ENCODE measurements at regions not wholly inside any gene's neighbourhood (a gene's known extent, or its start where the extent isn't known, plus 50 kb on each side); places are given as distances from the start of the nearest gene placed in this dataset.

DNA sequence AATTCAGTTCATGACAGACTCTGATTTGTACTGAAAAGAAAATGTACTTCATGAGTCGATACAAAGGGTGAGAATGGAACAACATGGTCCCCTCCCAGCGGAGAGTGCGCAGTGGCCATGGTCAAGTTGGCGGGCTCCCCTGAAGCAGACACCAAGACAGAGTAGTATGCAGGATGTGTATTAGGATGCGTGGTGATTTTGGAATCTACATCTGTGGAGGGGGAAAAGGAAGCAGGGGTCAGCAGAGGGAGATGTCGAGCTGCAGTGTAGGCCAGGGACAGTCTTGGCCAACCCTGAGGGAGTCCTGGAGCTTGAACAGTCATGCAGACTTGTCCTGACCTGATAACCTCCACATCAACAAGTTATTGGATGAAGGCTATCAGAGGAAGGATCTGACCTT, 481.0 kb downstream of the OMA1 start:
- H3K9me3 ChIP-seq (ENCODE audit: low read depth, low read length, poor library complexity, severe bottlenecking), result no peaks in the 10 kb centered on the region
- no peaks in the 10 kb centered on the region for H3K36me3 ChIP-seq (ENCODE audit: insufficient read depth, low read length, poor library complexity, severe bottlenecking)
- no peak overlapping the region for H3K4me3 ChIP-seq (ENCODE audit: low read depth, low read length, poor library complexity, severe bottlenecking)
- H3K27me3 ChIP-seq (replicated peaks; ENCODE audit: insufficient read depth, low read depth, low read length, poor library complexity), result no peaks in the 10 kb centered on the region
- no peak overlapping the region for H3K27ac ChIP-seq (ENCODE audit: low read depth, low read length, poor library complexity, severe bottlenecking)
- TF ChIP-seq EZH2 (IDR thresholded peaks at IDR 0.05; ENCODE audit: borderline replicate concordance, low read depth, low read length, poor library complexity, severe bottlenecking), result no peak
- TF ChIP-seq CTCF (conservative IDR thresholded peaks at IDR 0.05; ENCODE audit: low read depth, low read length), result peak; percentile 35; the same call in 1 of the 2 replicates
- no peaks in the 10 kb centered on the region for H3K4me1 ChIP-seq (ENCODE audit: insufficient read depth, low read length, poor library complexity, severe bottlenecking)
- no TSS peak for BruUV-seq (replicated peaks)
- ChIA-PET POLR2A (ENCODE audit: low non-redundant PET) (interaction anchor here (0.5 kb wide), 1 partner anchor 481 kb away, joined by 11 read pairs; the partner anchor contains the start of gene OMA1), CTCF (no interaction called here)
- intact Hi-C loops (cut with micrococcal nuclease; ENCODE audit: unreplicated experiment), result no loop called here
- DNase-seq (ENCODE audit: low spot score), result no peak

DNA sequence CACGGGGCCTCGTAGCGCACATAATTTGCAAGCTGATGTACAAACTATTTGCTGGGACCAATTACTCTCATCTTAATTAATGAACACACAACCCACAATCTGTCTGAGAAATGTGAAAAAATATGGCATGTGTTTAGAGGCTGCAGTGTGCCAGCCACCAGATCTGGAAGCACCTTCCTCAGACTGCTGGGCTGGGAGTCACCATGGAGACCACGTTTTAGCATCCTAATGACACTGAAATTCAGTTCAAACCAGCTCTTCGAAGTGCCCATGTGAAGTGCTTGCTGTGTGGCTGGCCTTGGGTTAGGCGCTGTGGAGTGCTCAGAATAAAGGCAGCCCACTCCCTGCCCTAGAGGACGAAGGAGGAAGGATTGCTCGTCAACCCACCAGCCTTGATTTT, 482.4 kb downstream of the OMA1 start:
- H3K4me3 ChIP-seq (ENCODE audit: low read depth, low read length, poor library complexity, severe bottlenecking), result no peak overlapping the region
- no TSS peak for BruUV-seq (replicated peaks)
- no peak for DNase-seq (ENCODE audit: low spot score)
- intact Hi-C loops (cut with micrococcal nuclease; ENCODE audit: unreplicated experiment), result no loop called here
- no peaks in the 10 kb centered on the region for H3K4me1 ChIP-seq (ENCODE audit: insufficient read depth, low read length, poor library complexity, severe bottlenecking)
- H3K27me3 ChIP-seq (replicated peaks; ENCODE audit: insufficient read depth, low read depth, low read length, poor library complexity), result no peaks in the 10 kb centered on the region
- no peak overlapping the region for H3K27ac ChIP-seq (ENCODE audit: low read depth, low read length, poor library complexity, severe bottlenecking)
- H3K36me3 ChIP-seq (ENCODE audit: insufficient read depth, low read length, poor library complexity, severe bottlenecking), result no peaks in the 10 kb centered on the region
- POLR2A ChIA-PET (ENCODE audit: low non-redundant PET), result no interaction called here
- H3K9me3 ChIP-seq (ENCODE audit: low read depth, low read length, poor library complexity, severe bottlenecking), result no peaks in the 10 kb centered on the region
- no peak for TF ChIP-seq CTCF (conservative IDR thresholded peaks at IDR 0.05; ENCODE audit: low read depth, low read length)
- no peak for TF ChIP-seq EZH2 (IDR thresholded peaks at IDR 0.05; ENCODE audit: borderline replicate concordance, low read depth, low read length, poor library complexity, severe bottlenecking)
- CTCF ChIA-PET, result no interaction called here

GRCh38 chr1:58063095-58063494, 483.4 kb downstream of the OMA1 start:
- Histone ChIP-seq H3K9me3 (ENCODE audit: low read depth, low read length, poor library complexity, severe bottlenecking) (no peaks in the 10 kb centered on the region), H3K27me3 (replicated peaks; ENCODE audit: insufficient read depth, low read depth, low read length, poor library complexity) (no peaks in the 10 kb centered on the region), H3K36me3 (ENCODE audit: insufficient read depth, low read length, poor library complexity, severe bottlenecking) (no peaks in the 10 kb centered on the region), H3K4me1 (ENCODE audit: insufficient read depth, low read length, poor library complexity, severe bottlenecking) (no peaks in the 10 kb centered on the region), H3K4me3 (ENCODE audit: low read depth, low read length, poor library complexity, severe bottlenecking) (no peak overlapping the region), H3K27ac (ENCODE audit: low read depth, low read length, poor library complexity, severe bottlenecking) (no peak overlapping the region)
- no TSS peak for BruUV-seq (replicated peaks)
- no peak for DNase-seq (ENCODE audit: low spot score)
- intact Hi-C loops (cut with micrococcal nuclease; ENCODE audit: unreplicated experiment), result no loop called here
- no peak for TF ChIP-seq CTCF (conservative IDR thresholded peaks at IDR 0.05; ENCODE audit: low read depth, low read length)
- TF ChIP-seq EZH2 (IDR thresholded peaks at IDR 0.05; ENCODE audit: borderline replicate concordance, low read depth, low read length, poor library complexity, severe bottlenecking), result no peak
- ChIA-PET POLR2A (ENCODE audit: low non-redundant PET) (no interaction called here), CTCF (no interaction called here)
